A549 (cell line): ENCODE measurements at regions not wholly inside any gene's neighbourhood (a gene's known extent, or its start where the extent isn't known, plus 50 kb on each side); places are given as distances from the start of the nearest gene placed in this dataset.

Experiments used
- ATAC-seq, 2 experiments: fragments of 200-7000 bp in 1 of 2; fragments of >200 bp in 1 of 2; cut with Nextera tagmentation in 1 of 2; cut with Tn5 transposase in 1 of 2; 3 replicates each; pipeline versions ENCODE4 v1.8.0 to v1.9.1; 2018 to 2020; ENCODE audit warnings: mild to moderate bottlenecking in 1 of 2, moderate library complexity in 1 of 2
- CTCF ChIA-PET: fragments of 300-600 bp; sonication (Branson Sonifier 250); formaldehyde crosslinking; extraction: SDS; loops from one replicate; lab custom pipeline; 2021; ENCODE audit warnings: antibody characterized with exemption, inconsistent platforms; lab: Yijun Ruan, JAX
- POLR2A ChIA-PET: fragments of 350-600 bp; formaldehyde crosslinking; extraction: SDS; loops from one replicate; lab custom pipeline; 2021; ENCODE audit warnings: antibody characterized with exemption, inconsistent platforms; lab: Yijun Ruan, JAX
- DNase-seq, 2 experiments: peaks; one replicate each; pipeline versions ENCODE4 v3.0.0 to v3.0.0-alpha.2; 2011 to 2016; ENCODE audit warnings: low read depth in 1 of 2, low spot score in 1 of 2
- FAIRE-seq: peaks from 2 replicates; lab custom pipeline; 2011; peaks lifted over from hg19 to GRCh38; lab: Jason Lieb, UNC
- H3K27ac ChIP-seq, 2 experiments: fragments of >200 bp; sonication (Bioruptor Twin); formaldehyde crosslinking; 3 replicates each; pipeline ENCODE4 v1.5.1; 2016 to 2017
- H3K4me1 ChIP-seq: fragments of >200 bp; sonication (Bioruptor Twin); formaldehyde crosslinking; 3 replicates; pipeline ENCODE4 v1.6.1; 2016
- H3K4me2 ChIP-seq: fragments of >200 bp; sonication (Bioruptor Twin); formaldehyde crosslinking; 3 replicates; pipeline ENCODE4 v1.6.1; 2016
- H3K4me3 ChIP-seq: fragments of >200 bp; sonication (Bioruptor Twin); formaldehyde crosslinking; 3 replicates; pipeline ENCODE4 v1.5.1; 2016
- H3K9me3 ChIP-seq: fragments of >200 bp; sonication (Bioruptor Twin); formaldehyde crosslinking; 3 replicates; pipeline ENCODE4 v1.6.1; 2016
- ATOH8 ChIP-seq: fragments of 250-450 bp; sonication (Bioruptor Pico); IDR thresholded peaks from 2 replicates; pipeline ENCODE4 v1.5.0; 2020; ENCODE audit warnings: low read depth, mild to moderate bottlenecking, moderate library complexity
- CBX2 ChIP-seq: fragments of 200-600 bp; sonication (generic); IDR thresholded peaks from 2 replicates; pipeline ENCODE4 v1.6.1; 2016; ENCODE audit warnings: low read depth, mild to moderate bottlenecking, borderline replicate concordance
- CEBPB ChIP-seq, 2 experiments: fragments of >200 bp in 1 of 2; sonication (Bioruptor Twin) in 1 of 2; formaldehyde crosslinking in 1 of 2; IDR thresholded peaks; 2 replicates each; pipeline ENCODE4 v1.6.1; 2012 to 2016
- EHF ChIP-seq: fragments of 250-450 bp; sonication (Bioruptor Pico); IDR thresholded peaks from 2 replicates; pipeline ENCODE4 v1.5.0; 2020; ENCODE audit warnings: mild to moderate bottlenecking
- ELK1 ChIP-seq: fragments of 150-350 bp; IDR thresholded peaks from 2 replicates; pipeline ENCODE4 v1.6.1; 2014; ENCODE audit warnings: low read depth, mild to moderate bottlenecking, low read length
- EP300 ChIP-seq, 2 experiments: fragments of >200 bp; sonication (Bioruptor Twin); formaldehyde crosslinking; IDR thresholded peaks; 2 replicates in 1 of 2; 3 replicates in 1 of 2; pipeline ENCODE4 v1.6.1; 2016 to 2017
- FOSB ChIP-seq: fragments of 250-450 bp; sonication (Bioruptor Pico); IDR thresholded peaks from 2 replicates; pipeline ENCODE4 v1.5.0; 2020; ENCODE audit warnings: mild to moderate bottlenecking, moderate library complexity
- HES2 ChIP-seq: fragments of >200 bp; sonication (Bioruptor Twin); formaldehyde crosslinking; IDR thresholded peaks from 2 replicates; pipeline ENCODE4 v1.6.1; 2016
- HMGXB4 ChIP-seq: fragments of 250-450 bp; sonication (Bioruptor Pico); IDR thresholded peaks from 2 replicates; pipeline ENCODE4 v1.5.0; 2021; ENCODE audit warnings: mild to moderate bottlenecking, moderate library complexity, borderline replicate concordance
- HOXB13 ChIP-seq: fragments of 250-450 bp; sonication (Bioruptor Pico); IDR thresholded peaks from 2 replicates; pipeline ENCODE4 v1.5.0; 2020; ENCODE audit warnings: low read depth, mild to moderate bottlenecking, moderate library complexity
- HOXB5 ChIP-seq: fragments of 250-450 bp; sonication (Bioruptor Pico); IDR thresholded peaks from 2 replicates; pipeline ENCODE4 v1.5.0; 2020; ENCODE audit warnings: mild to moderate bottlenecking, moderate library complexity
- KDM5A ChIP-seq: fragments of 200-600 bp; sonication (generic); IDR thresholded peaks from 2 replicates; pipeline ENCODE4 v1.6.1; 2016; ENCODE audit warnings: antibody characterized with exemption, mild to moderate bottlenecking
- MAFK ChIP-seq: fragments of 450-650 bp; IDR thresholded peaks from 2 replicates; pipeline ENCODE4 v1.6.1; 2014; ENCODE audit not compliant: partially characterized antibody
- MAX ChIP-seq: IDR thresholded peaks from 2 replicates; pipeline ENCODE4 v1.6.1; 2012
- MYC ChIP-seq: IDR thresholded peaks from 2 replicates; pipeline ENCODE4 v1.6.1; 2012; ENCODE audit warnings: mild to moderate bottlenecking, inconsistent platforms, low read length, improper control_type of control experiment, borderline replicate concordance
- NFE2L2 ChIP-seq: fragments of 150-350 bp; conservative IDR thresholded peaks from 2 replicates; pipeline ENCODE4 v1.6.1; 2014; ENCODE audit warnings: low read length
- PHF8 ChIP-seq: fragments of 200-600 bp; sonication (generic); IDR thresholded peaks from 2 replicates; pipeline ENCODE4 v1.6.1; 2016; ENCODE audit warnings: low read depth, mild to moderate bottlenecking, antibody characterized with exemption, moderate library complexity, borderline replicate concordance
- POLR2AphosphoS2 ChIP-seq: conservative IDR thresholded peaks from 2 replicates; pipeline ENCODE4 v1.6.1; 2012; ENCODE audit warnings: low read length, improper control_type of control experiment, inconsistent platforms
- RARB ChIP-seq: fragments of 250-450 bp; sonication (Bioruptor Pico); IDR thresholded peaks from 2 replicates; pipeline ENCODE4 v1.8.0; 2021; ENCODE audit warnings: mild to moderate bottlenecking, moderate library complexity
- REST ChIP-seq: fragments of 200-600 bp; sonication (generic); IDR thresholded peaks from 2 replicates; pipeline ENCODE4 v1.6.1; 2016; ENCODE audit warnings: antibody characterized with exemption, mild to moderate bottlenecking, moderate library complexity
- SMC3 ChIP-seq: fragments of >200 bp; sonication (Bioruptor Twin); formaldehyde crosslinking; IDR thresholded peaks from 3 replicates; pipeline ENCODE4 v1.6.1; 2018; ENCODE audit warnings: inconsistent platforms
- ZNF302 ChIP-seq: fragments of 250-450 bp; sonication (Bioruptor Pico); IDR thresholded peaks from 2 replicates; pipeline ENCODE4 v1.9.0; 2021; ENCODE audit warnings: inconsistent platforms, mild to moderate bottlenecking, moderate library complexity
- WGBS: methylation state at CpG from one replicate; pipeline ENCODE4 v1.1.6; 2017; ENCODE audit errors: missing lambda C conversion rate; 5-methylcytosine and 5-hydroxymethylcytosine counted together

- H3K4me1 ChIP-seq = no peaks in the 10 kb centered on the region
- no peak overlapping the region for H3K4me2 ChIP-seq
- POLR2A ChIA-PET = no interaction called here
- H3K4me3 ChIP-seq = no peak overlapping the region
- H3K27ac ChIP-seq = no peak overlapping the region
- H3K9me3 ChIP-seq = no peaks in the 10 kb centered on the region
- ATAC-seq (no peak), FAIRE-seq (no peak), DNase-seq (no peak)
- TF ChIP-seq KDM5A = no peak
- no peak for TF ChIP-seq HOXB13 (CRISPR knock-in tag)
- TF ChIP-seq PHF8 = no peak
- TF ChIP-seq ATOH8 (CRISPR knock-in tag) = no peak
- TF ChIP-seq HES2 = no peak
- no peak for TF ChIP-seq EHF (CRISPR knock-in tag)
- no peak for TF ChIP-seq REST
- TF ChIP-seq MYC = no peak
- no peak for TF ChIP-seq HOXB5 (CRISPR knock-in tag)
- no peak for TF ChIP-seq FOSB (CRISPR knock-in tag)
- TF ChIP-seq SMC3 = no peak
- no peak for TF ChIP-seq NFE2L2
- no peak for TF ChIP-seq CEBPB (IDR thresholded peaks at IDR 0.05)
- no peak for TF ChIP-seq POLR2AphosphoS2
- no peak for TF ChIP-seq CBX2
- CTCF ChIA-PET = no interaction called here
- WGBS = 51% methylated on average over 5 of the region's 5 CpGs
Observed at GRCh38 chr18:39184176-39184575, 1618.6 kb upstream of the CELF4 start.

- H3K4me1 ChIP-seq = no peaks in the 10 kb centered on the region
- H3K27ac ChIP-seq = no peak overlapping the region
- POLR2A ChIA-PET = no interaction called here
- FAIRE-seq (no peak), ATAC-seq (no peak), DNase-seq (no peak)
- no peak overlapping the region for H3K4me2 ChIP-seq
- CTCF ChIA-PET = no interaction called here
- H3K4me3 ChIP-seq = no peak overlapping the region
- no peaks in the 10 kb centered on the region for H3K9me3 ChIP-seq
- WGBS = 19% methylated on average over 2 of the region's 2 CpGs
- TF ChIP-seq POLR2AphosphoS2 = no peak
- TF ChIP-seq REST = no peak
- TF ChIP-seq SMC3 = no peak
- TF ChIP-seq EP300 (IDR thresholded peaks at IDR 0.05) = no peak
- no peak for TF ChIP-seq MAX
- TF ChIP-seq ELK1 = no peak
- no peak for TF ChIP-seq ATOH8 (CRISPR knock-in tag)
- TF ChIP-seq MAFK = no peak
- no peak for TF ChIP-seq KDM5A
- no peak for TF ChIP-seq HMGXB4
- no peak for TF ChIP-seq RARB (CRISPR knock-in tag)
- TF ChIP-seq ZNF302 (CRISPR knock-in tag) = no peak
- no peak for TF ChIP-seq NFE2L2
Observed at GRCh38 chr18:39178166-39178565, 1612.6 kb upstream of the CELF4 start.
